ENCODE measurements at regions not wholly inside any gene's neighbourhood (a gene's known extent, or its start where the extent isn't known, plus 50 kb on each side); places are given as distances from the start of the nearest gene placed in this dataset.

GRCh38 chr3:79542-79941, 117.0 kb upstream of the CHL1 start:
- no peak for DNase-seq (ENCODE audit: low read depth)

GRCh38 chr3:82508-82907, 114.1 kb upstream of the CHL1 start:
- DNase-seq (ENCODE audit: low read depth) = no peak

- no peak for DNase-seq (ENCODE audit: low read depth)
These were observed 113.5 kb upstream of the CHL1 start for GRCh38 chr3:83096-83495.

- no peak for DNase-seq (ENCODE audit: low read depth)
These were observed 111.4 kb upstream of the CHL1 start for GRCh38 chr3:85180-85579.

- no peak for DNase-seq (ENCODE audit: low read depth)
These were observed 108.3 kb upstream of the CHL1 start for GRCh38 chr3:88267-88666.

- DNase-seq (ENCODE audit: low read depth) = no peak
These were observed 102.8 kb upstream of the CHL1 start for GRCh38 chr3:93746-94145.

- no peak for DNase-seq (ENCODE audit: low read depth)
These were observed 100.3 kb upstream of the CHL1 start for GRCh38 chr3:96259-96658.

GRCh38 chr3:97417-98258, 98.9 kb upstream of the CHL1 start:
- no peak for DNase-seq (ENCODE audit: low read depth)

GRCh38 chr3:98259-98654, 98.3 kb upstream of the CHL1 start:
- no peak for DNase-seq (ENCODE audit: low read depth)

DNA sequence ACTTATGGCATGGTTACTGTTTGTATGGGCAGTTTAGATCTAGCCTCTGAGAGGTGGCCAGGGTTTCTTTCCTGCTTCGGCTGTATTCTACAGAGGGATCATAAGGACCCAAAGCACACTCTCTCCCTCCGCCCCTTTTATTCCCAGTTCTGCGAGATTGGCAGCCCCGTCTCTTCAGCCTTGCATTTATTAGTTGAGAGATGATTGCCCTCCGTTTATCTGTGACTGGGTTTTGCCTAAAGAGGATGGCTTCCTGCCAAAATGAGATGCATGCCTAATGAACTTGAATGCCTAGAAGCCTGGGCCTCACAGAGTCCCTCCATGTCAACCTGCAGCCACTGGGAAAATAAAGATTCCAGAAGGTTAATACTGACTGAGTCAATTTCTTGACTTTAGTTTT, 97.1 kb upstream of the CHL1 start:
- no peak for DNase-seq (ENCODE audit: low read depth)

- DNase-seq (ENCODE audit: low read depth) = no peak
These were observed 94.1 kb upstream of the CHL1 start for GRCh38 chr3:102484-102883.

GRCh38 chr3:103991-104390, 92.6 kb upstream of the CHL1 start:
- DNase-seq (ENCODE audit: low read depth) = no peak

DNA sequence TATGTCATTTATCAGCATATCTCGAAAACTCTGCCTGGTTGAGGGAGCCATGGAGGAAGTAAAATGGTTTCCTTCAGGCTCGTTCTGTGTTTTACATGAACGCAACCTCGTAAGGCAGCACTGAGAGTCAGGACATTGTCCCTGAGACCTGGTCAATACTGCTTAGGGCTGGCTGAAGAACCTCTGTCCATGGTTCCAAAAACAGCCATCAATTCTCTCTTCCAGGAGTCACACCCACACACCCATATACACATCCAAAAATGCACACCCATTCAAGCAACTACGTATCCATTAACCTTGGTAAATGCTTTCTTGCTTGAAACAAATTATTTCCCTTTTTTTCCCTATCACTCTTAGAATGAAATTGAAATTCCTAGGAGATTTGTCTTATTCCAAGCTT, 91.0 kb upstream of the CHL1 start:
- no peak for DNase-seq (ENCODE audit: low read depth)

- no peak for DNase-seq (ENCODE audit: low read depth)
These were observed 89.9 kb upstream of the CHL1 start for GRCh38 chr3:106619-107018.

DNA sequence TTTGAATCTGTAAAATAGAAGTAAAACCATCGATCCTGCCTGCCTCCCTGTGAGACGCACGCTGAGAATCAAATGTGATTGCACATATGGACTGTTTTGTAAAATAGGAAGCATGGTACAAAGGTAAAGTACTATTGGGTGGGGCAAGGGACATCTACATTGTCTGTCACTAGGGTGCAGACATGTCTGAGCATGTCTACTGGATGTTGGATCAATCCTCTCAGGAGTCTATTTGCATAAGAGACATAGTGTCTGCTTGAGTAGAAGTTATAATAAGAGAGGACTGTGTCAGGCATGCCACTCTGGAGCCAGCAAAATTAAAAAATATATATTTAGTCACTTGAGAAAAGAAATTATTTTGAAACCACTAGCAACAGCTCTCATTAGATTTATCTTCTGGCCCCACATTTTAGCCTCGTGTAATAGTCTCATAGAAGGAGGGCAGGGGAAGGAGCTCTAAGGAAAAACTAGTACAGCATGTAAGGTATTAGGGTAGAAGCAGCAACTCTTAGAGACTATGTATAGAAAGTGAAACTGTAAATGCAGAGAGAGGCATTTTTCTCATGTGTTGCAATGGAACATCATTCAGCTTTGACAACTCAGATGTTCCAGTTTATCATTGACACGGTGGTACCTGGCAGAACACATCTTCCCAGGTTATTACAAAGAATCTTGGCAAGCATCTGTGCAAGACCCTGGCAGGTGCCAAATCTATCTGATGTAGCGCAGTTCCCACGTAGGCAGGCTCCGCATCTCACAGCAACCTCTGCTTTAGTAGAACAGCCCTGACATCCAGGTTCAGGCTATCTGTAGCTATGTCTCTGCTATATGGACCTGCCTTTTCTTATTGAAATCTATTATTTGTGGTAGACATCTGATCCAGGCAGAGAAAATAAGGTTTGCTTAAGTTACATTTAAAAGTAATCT, 85.2 kb upstream of the CHL1 start:
- no peak for DNase-seq (ENCODE audit: low read depth)

- DNase-seq (ENCODE audit: low read depth) = no peak
These were observed 83.8 kb upstream of the CHL1 start for GRCh38 chr3:112773-113172.

DNA sequence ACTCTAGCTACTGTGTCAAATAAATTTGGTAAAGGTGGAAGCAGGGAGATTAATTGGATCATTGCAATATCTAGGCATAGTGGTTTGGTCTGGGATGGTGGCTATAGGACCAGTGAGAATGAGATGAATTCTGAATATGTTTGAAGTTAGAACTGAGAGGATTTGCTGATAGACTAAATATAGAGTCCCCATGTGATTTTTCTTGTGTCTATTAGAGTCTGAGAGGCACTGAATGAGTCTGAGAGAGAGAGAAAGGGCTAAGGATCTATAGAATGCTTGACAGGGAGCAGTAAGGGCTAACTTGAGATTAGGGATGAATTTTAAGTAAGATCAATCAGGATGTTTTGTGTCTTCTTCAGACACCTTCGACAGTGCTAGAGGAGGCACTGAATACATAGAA, 77.9 kb upstream of the CHL1 start:
- DNase-seq (ENCODE audit: low read depth) = no peak

- DNase-seq (ENCODE audit: low read depth) = no peak
These were observed 73.2 kb upstream of the CHL1 start for GRCh38 chr3:123341-123740.

DNA sequence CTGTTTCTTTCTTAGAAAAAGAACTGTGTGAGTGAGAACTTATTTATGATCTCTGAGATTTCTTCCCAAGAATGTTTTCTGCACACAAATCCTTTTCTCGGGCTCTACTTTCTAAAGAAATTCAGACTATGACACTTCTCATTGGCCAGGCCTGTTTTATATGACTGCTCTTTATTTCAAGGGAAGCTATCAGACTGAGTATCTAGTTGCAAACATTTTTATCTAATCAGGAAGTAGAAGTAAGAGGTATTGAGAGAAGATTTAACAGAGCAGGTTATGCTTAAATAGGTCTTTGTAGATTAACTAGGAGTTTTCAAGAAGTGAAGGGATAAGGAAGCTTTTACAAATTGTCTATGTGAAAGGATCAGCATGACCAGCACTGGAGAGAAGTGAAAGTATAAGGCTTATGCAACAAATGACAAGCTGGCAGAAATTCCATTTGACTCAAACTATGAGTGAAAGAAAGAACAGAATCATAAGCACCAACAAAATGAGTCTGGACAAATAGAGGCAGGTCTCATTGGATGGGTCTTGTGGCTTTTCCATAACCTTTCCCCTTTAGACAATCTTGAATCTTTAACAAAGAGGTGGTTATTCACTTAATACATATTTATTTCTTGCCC, 71.9 kb upstream of the CHL1 start:
- DNase-seq (ENCODE audit: low read depth) = no peak

DNA sequence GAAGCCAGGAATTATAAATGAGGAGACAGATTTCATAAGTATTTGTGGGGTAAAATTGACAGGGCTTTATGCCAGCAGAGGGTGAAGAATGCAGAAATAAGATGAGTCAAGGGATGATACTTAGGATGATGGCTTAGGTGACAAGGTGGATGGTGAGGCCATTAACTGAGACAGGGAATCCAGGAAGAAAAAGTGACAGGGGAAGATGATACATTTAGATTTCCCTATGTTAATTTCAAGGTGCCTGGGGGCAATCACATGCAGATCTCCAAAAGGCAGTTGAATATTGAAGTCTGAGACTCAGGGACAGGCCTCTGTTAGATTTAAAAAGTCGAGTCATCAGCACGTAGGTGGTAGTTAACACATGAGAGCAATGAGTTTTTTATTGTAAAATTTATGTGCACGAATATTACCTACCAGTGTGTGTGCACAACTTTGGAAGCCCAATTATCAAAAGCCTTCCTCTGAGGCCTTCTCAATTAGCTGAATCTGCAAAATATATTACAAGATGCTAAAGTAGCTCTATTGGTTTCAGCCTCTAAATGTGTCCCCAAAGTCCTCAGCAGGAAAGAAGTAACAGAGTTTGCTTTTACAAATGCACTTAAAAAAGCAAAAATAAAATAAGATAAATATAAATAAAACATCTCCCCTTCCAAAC, 67.9 kb upstream of the CHL1 start:
- DNase-seq (ENCODE audit: low read depth) = no peak

DNA sequence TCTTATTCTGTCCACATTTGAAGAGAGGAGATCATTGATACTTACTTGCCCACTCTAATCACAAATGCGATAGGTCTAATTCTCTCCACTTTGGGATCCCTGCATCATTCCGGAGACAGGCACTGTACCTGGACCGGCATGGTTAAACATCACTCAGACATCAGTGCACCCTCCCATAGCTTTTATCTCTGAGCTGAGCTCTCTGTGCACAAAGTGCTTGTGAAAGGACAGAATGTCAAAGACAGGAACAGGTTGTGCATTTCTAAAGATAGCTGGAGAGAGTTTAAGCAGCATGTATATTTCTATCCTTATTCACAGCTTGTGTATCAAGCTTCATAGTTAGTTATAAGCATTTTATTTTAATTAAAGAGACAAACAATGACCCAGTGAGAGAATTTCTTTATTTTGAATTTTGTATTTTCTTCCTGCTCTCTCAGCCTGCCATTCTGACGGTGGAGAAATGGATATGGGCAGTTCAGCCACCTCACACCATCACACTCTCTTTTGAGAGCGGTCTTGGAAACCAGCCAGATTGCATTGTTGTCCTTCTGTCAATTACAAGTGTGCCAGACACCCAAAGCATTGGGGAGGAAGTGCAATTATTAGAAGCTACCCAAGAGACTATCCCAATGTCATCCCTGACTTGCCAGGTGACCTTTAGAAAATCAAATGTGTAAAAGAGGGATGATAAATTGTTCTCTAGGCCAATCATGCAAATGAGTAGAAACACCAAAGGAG, 65.2 kb upstream of the CHL1 start:
- no peak for DNase-seq (ENCODE audit: low read depth)

DNA sequence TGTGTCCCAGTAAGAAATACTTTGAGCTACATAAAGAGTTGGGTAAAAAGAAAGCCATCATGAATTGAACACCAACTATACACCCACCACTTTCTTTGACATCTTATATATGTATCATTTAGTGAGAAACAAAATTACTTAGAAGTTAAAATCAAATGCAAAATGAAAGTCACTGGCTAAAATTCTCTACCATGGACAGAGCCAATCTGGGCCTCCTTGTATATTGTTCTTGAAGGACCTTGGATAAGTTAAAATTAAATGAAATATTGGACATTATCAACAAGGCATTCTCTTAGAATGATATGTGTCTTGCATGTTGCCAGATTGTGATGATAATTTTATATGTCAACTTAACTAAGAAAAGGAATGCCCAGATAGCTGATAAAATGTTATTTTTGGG, 64.2 kb upstream of the CHL1 start:
- DNase-seq (ENCODE audit: low read depth) = no peak
